A673 (cell line): ENCODE measurements at regions not wholly inside any gene's neighbourhood (a gene's known extent, or its start where the extent isn't known, plus 50 kb on each side); places are given as distances from the start of the nearest gene placed in this dataset.
"Not testable (repeated sequence)": the region's sequence is repeated elsewhere in the genome, so short reads cannot be mapped to it uniquely, and the experiment has no call there.

Experiments used
- BruUV-seq: library from RNA; stranded (reverse); fragments of 400-500 nt; replicated peaks from 2 replicates; lab custom pipeline; 2021; lab: Mats Ljungman, UMichigan
- CTCF ChIA-PET: fragments of 300-600 bp; sonication (Branson Sonifier 250); formaldehyde crosslinking; loops from one replicate; lab custom pipeline; 2022; ENCODE audit warnings: antibody characterized with exemption; lab: Charles Lee
- POLR2A ChIA-PET: fragments of 300-600 bp; sonication (Branson Sonifier 250); formaldehyde crosslinking; loops from one replicate; lab custom pipeline; 2022; ENCODE audit warnings: antibody characterized with exemption; ENCODE audit not compliant: low non-redundant PET; lab: Charles Lee
- DNase-seq: peaks from one replicate; pipeline ENCODE4 v3.0.0-alpha.2; 2015; ENCODE audit warnings: low spot score
- H3K27ac ChIP-seq: fragments of 200-600 bp; sonication (generic); 2 replicates; pipeline ENCODE4 v1.5.1; 2016; ENCODE audit warnings: mixed run types, low read depth, mild to moderate bottlenecking, mixed read lengths, antibody characterized with exemption, low read length; ENCODE audit not compliant: poor library complexity, severe bottlenecking
- H3K27me3 ChIP-seq: fragments of 200-600 bp; sonication (generic); replicated peaks from 2 replicates; pipeline ENCODE4 v1.6.1; 2017; ENCODE audit warnings: mixed run types, low read depth, mild to moderate bottlenecking, mixed read lengths, antibody characterized with exemption, low read length; ENCODE audit not compliant: insufficient read depth, poor library complexity
- H3K36me3 ChIP-seq: fragments of 200-600 bp; sonication (generic); 2 replicates; pipeline ENCODE4 v1.6.1; 2016; ENCODE audit warnings: mixed run types, mild to moderate bottlenecking, mixed read lengths, antibody characterized with exemption, low read length; ENCODE audit not compliant: insufficient read depth, poor library complexity, severe bottlenecking
- H3K4me1 ChIP-seq: fragments of 200-600 bp; sonication (generic); 2 replicates; pipeline ENCODE4 v1.6.1; 2017; ENCODE audit warnings: mixed run types, mild to moderate bottlenecking, mixed read lengths, antibody characterized with exemption, low read length; ENCODE audit not compliant: insufficient read depth, poor library complexity, severe bottlenecking
- H3K4me3 ChIP-seq: fragments of 200-600 bp; sonication (generic); 2 replicates; pipeline ENCODE4 v1.5.1; 2016; ENCODE audit warnings: low read depth, mixed run types, mild to moderate bottlenecking, mixed read lengths, low read length; ENCODE audit not compliant: poor library complexity, severe bottlenecking
- H3K9me3 ChIP-seq: fragments of 200-600 bp; sonication (generic); 2 replicates; pipeline ENCODE4 v1.6.1; 2016; ENCODE audit warnings: mixed run types, low read depth, mild to moderate bottlenecking, mixed read lengths, antibody characterized with exemption, low read length; ENCODE audit not compliant: poor library complexity, severe bottlenecking
- EZH2 ChIP-seq: fragments of 200-600 bp; sonication (generic); IDR thresholded peaks from 2 replicates; pipeline ENCODE4 v1.6.1; 2017; ENCODE audit warnings: borderline replicate concordance, low read depth, mild to moderate bottlenecking, mixed read lengths, antibody characterized with exemption, low read length; ENCODE audit not compliant: poor library complexity, severe bottlenecking
- intact Hi-C: fragments of 100-400 bp; cut with micrococcal nuclease; formaldehyde crosslinking; loops from one replicate; pipeline ENCODE4 v1.10.0; 2022; ENCODE audit not compliant: unreplicated experiment
- TF ChIP-seq, protein P1 (sequence below): fragments of 300-800, 200-600 bp; sonication (generic); conservative IDR thresholded peaks from 2 replicates; pipeline ENCODE4 v1.5.1; 2017; ENCODE audit warnings: low read depth, mild to moderate bottlenecking, antibody characterized with exemption, low read length, moderate library complexity, mixed read lengths

DNA sequence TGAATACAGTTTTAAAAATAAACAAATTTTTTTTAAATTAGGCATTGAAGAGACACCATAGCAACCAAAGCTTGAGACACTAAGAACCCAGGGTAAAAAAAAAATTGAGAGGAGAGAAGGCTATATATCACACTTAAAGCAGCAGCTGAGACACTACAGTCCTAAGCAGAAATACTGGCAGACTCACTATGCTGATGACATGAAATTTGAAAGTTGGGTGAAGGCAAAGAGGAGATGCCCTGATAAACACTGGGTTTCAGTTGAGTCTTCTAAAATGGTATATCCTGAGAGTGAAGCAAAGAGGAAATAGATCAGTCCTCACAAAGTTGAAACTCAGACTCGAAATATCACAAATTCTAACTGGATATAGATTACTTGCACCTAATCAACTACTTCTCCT is 419.9 kb upstream of the CDH9 start:
- Histone ChIP-seq H3K36me3 (no peaks in the 10 kb centered on the region), H3K27me3 (no peaks in the 10 kb centered on the region), H3K4me1 (no peaks in the 10 kb centered on the region), H3K27ac (no peak overlapping the region), H3K9me3 (peaks cover 3% of the 10 kb centered on the region), H3K4me3 (no peak overlapping the region)
- POLR2A ChIA-PET = no interaction called here
- no peak for DNase-seq
- CTCF ChIA-PET = no interaction called here
- TF ChIP-seq, protein P1, sequence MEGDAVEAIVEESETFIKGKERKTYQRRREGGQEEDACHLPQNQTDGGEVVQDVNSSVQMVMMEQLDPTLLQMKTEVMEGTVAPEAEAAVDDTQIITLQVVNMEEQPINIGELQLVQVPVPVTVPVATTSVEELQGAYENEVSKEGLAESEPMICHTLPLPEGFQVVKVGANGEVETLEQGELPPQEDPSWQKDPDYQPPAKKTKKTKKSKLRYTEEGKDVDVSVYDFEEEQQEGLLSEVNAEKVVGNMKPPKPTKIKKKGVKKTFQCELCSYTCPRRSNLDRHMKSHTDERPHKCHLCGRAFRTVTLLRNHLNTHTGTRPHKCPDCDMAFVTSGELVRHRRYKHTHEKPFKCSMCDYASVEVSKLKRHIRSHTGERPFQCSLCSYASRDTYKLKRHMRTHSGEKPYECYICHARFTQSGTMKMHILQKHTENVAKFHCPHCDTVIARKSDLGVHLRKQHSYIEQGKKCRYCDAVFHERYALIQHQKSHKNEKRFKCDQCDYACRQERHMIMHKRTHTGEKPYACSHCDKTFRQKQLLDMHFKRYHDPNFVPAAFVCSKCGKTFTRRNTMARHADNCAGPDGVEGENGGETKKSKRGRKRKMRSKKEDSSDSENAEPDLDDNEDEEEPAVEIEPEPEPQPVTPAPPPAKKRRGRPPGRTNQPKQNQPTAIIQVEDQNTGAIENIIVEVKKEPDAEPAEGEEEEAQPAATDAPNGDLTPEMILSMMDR = no peak
- TF ChIP-seq EZH2 = no peak
- no TSS peak for BruUV-seq
- intact Hi-C loops = no loop called here

DNA sequence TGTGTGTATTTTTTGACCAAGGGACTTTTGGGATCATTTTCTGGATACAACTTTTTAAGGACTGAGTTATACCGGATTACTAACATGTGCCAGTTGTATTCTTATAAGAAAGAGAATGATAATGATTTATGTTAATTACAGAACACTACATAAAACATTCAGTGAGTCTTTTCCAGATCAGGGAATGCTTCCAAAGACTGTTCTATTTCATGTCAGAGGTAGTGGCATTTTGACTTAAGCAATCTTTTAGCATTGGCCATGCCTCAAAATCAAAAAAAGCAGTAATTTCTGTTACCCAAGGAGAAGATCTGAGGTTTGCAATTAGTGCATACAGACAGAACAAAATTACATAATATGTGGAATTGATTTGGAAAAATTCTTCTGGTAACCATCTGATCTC is 413.0 kb upstream of the CDH9 start:
- ChIA-PET CTCF (no interaction called here), POLR2A (no interaction called here)
- intact Hi-C loops = no loop called here
- Histone ChIP-seq H3K27me3 (no peaks in the 10 kb centered on the region), H3K9me3 (no peaks in the 10 kb centered on the region), H3K4me1 (no peaks in the 10 kb centered on the region), H3K4me3 (no peak overlapping the region), H3K27ac (no peak overlapping the region), H3K36me3 (no peaks in the 10 kb centered on the region)
- TF ChIP-seq EZH2 = no peak
- TF ChIP-seq, protein P1 = no peak
- DNase-seq = no peak
- BruUV-seq = no TSS peak

DNA sequence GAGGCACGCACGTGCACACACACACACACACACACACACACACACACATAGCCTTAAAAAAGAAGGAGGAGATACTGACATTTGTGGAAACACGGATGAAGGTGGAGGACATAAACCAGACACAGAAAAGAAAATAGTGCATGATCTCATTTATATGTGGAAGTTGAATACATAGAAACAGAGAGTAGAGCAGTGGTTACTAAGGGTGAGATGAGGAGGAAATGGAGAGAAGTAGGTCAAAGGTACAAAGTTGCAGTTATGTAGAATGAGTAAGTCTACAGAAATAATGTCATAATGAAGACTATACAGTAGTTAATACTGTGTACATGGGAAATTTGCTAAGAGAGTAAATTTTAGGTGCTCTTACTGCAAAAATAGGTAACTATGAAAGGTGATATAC is 412.2 kb upstream of the CDH9 start:
- TF ChIP-seq, protein P1 = no peak
- no peak for TF ChIP-seq EZH2
- CTCF ChIA-PET = no interaction called here
- Histone ChIP-seq H3K27ac (no peak overlapping the region), H3K27me3 (no peaks in the 10 kb centered on the region), H3K4me3 (no peak overlapping the region), H3K4me1 (no peaks in the 10 kb centered on the region), H3K9me3 (no peaks in the 10 kb centered on the region), H3K36me3 (no peaks in the 10 kb centered on the region)
- no peak for DNase-seq
- intact Hi-C loops = no loop called here
- no TSS peak for BruUV-seq
- POLR2A ChIA-PET = no interaction called here

DNA sequence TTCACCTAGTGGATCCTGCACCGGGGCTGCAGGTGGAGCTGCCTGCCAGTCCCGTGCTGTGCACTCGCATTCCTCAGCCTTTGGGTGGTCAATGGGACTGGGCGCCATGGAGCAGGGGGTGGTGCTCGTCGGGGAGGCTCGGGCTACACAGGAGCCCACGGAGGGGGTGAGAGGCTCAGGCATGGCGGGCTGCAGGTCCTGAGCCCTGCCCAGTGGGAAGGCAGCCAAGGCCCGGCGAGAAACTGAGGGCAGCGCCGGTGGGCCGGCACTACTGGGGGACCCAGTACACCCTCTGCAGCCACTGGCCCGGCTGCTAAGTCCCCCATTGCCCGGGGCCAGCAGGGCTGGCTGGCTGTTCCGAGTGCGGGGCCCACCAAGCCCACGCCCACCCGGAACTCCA is 401.0 kb upstream of the CDH9 start:
- POLR2A ChIA-PET, CTCF ChIA-PET, H3K4me3 ChIP-seq, H3K4me1 ChIP-seq, H3K27ac ChIP-seq, DNase-seq, H3K9me3 ChIP-seq, H3K36me3 ChIP-seq, H3K27me3 ChIP-seq, BruUV-seq, intact Hi-C loops: not testable (repeated sequence)
